Endothelial cell of umbilical vein (primary cell): ENCODE measurements at regions not wholly inside any gene's neighbourhood (a gene's known extent, or its start where the extent isn't known, plus 50 kb on each side); places are given as distances from the start of the nearest gene placed in this dataset.

ENCODE experiments used
- CTCF ChIP-seq, 2 donors: IDR thresholded peaks; 1 replicate in 1 of 2; 2 replicates in 1 of 2; pipeline ENCODE4 v1.5.1; 2011; ENCODE audit warnings: low read length in 2 of 2, mild to moderate bottlenecking in 2 of 2, moderate library complexity in 2 of 2, control low read depth in 1 of 2, inconsistent platforms in 1 of 2, low read depth in 1 of 2; ENCODE audit not compliant: insufficient read depth in 1 of 2; ENCODE audit errors: extremely low read depth in 1 of 2
- EZH2 ChIP-seq: IDR thresholded peaks from 2 replicates; pipeline ENCODE4 v1.6.1; 2012; ENCODE audit warnings: borderline replicate concordance, low read depth, mild to moderate bottlenecking, moderate library complexity, low read length, inconsistent platforms; ENCODE audit not compliant: severe bottlenecking
- GATA2 ChIP-seq: IDR thresholded peaks from 2 replicates; pipeline ENCODE4 v1.7.0; 2011; ENCODE audit warnings: low read depth, mild to moderate bottlenecking, moderate library complexity, mixed read lengths, low read length; ENCODE audit not compliant: insufficient read length, insufficient read depth
- JUN ChIP-seq: IDR thresholded peaks from 2 replicates; pipeline ENCODE4 v1.6.1; 2011; ENCODE audit warnings: borderline replicate concordance, low read depth; ENCODE audit not compliant: insufficient read length, insufficient read depth
- MAX ChIP-seq: IDR thresholded peaks from 2 replicates; pipeline ENCODE4 v1.6.1; 2011; ENCODE audit not compliant: insufficient read depth, insufficient read length
- MYC ChIP-seq: IDR thresholded peaks from one replicate; pipeline ENCODE4 v1.6.1; 2011; ENCODE audit warnings: mild to moderate bottlenecking, low read depth, low read length
- POLR2A ChIP-seq: IDR thresholded peaks from 2 replicates; pipeline ENCODE4 v1.6.1; 2012; ENCODE audit warnings: low read depth, mild to moderate bottlenecking, control low read depth, low read length
- POLR2AphosphoS5 ChIP-seq: IDR thresholded peaks from 2 replicates; pipeline ENCODE4 v1.6.1; 2012; ENCODE audit warnings: low read depth, mild to moderate bottlenecking, control low read depth, low read length, moderate library complexity; ENCODE audit not compliant: insufficient read depth

GRCh38 chr12:40632933-40633332, 59.3 kb upstream of the CNTN1 start:
- no peak for TF ChIP-seq POLR2AphosphoS5
- TF ChIP-seq CTCF (IDR thresholded peaks at IDR 0.05; ENCODE audit: extremely low read depth in 1 of 2, insufficient read depth in 1 of 2, low read depth in 1 of 2, low read length in 2 of 2), result no peak
- no peak for TF ChIP-seq POLR2A
- TF ChIP-seq MAX, result no peak
- no peak for TF ChIP-seq JUN
- no peak for TF ChIP-seq EZH2
- TF ChIP-seq MYC, result no peak
- no peak for TF ChIP-seq GATA2
